KMS-11 (cell line): ENCODE measurements at regions not wholly inside any gene's neighbourhood (a gene's known extent, or its start where the extent isn't known, plus 50 kb on each side); places are given as distances from the start of the nearest gene placed in this dataset.

Source experiments
- H2AFZ ChIP-seq: fragments of 200-600 bp; sonication (generic); 2 replicates; pipeline ENCODE4 v1.6.1; 2016; ENCODE audit warnings: antibody characterized with exemption, mixed run types, low read depth
- H3K27ac ChIP-seq: fragments of 200-600 bp; sonication (generic); 2 replicates; pipeline ENCODE4 v1.6.1; 2016; ENCODE audit warnings: mild to moderate bottlenecking, mixed run types
- H3K27me3 ChIP-seq: fragments of 200-600 bp; sonication (generic); 2 replicates; pipeline ENCODE4 v1.6.1; 2017; ENCODE audit warnings: mild to moderate bottlenecking, low read depth, mixed run types, moderate library complexity; ENCODE audit not compliant: insufficient read depth
- H3K36me3 ChIP-seq: fragments of 200-600 bp; sonication (generic); 2 replicates; pipeline ENCODE4 v1.6.1; 2017; ENCODE audit warnings: mild to moderate bottlenecking, mixed run types; ENCODE audit not compliant: insufficient read depth
- H3K4me1 ChIP-seq: fragments of 200-600 bp; sonication (generic); 2 replicates; pipeline ENCODE4 v1.6.1; 2016; ENCODE audit warnings: mild to moderate bottlenecking, low read depth, mixed run types; ENCODE audit not compliant: poor library complexity, severe bottlenecking
- H3K4me2 ChIP-seq: fragments of 200-600 bp; sonication (generic); 2 replicates; pipeline ENCODE4 v1.7.0; 2016; ENCODE audit warnings: mild to moderate bottlenecking, mixed run types
- H3K4me3 ChIP-seq: fragments of 200-600 bp; sonication (generic); IDR thresholded peaks from 2 replicates; pipeline ENCODE4 v1.6.1; 2017; ENCODE audit warnings: low read depth, low read length, mixed read lengths; ENCODE audit not compliant: insufficient read depth
- H3K79me2 ChIP-seq: fragments of 200-600 bp; sonication (generic); 2 replicates; pipeline ENCODE4 v1.6.1; 2016; ENCODE audit warnings: low read depth, mixed run types; ENCODE audit not compliant: insufficient read depth
- H3K9ac ChIP-seq: fragments of 200-600 bp; sonication (generic); 2 replicates; pipeline ENCODE4 v1.6.1; 2016; ENCODE audit warnings: mild to moderate bottlenecking, mixed run types
- H4K20me1 ChIP-seq: fragments of 200-600 bp; sonication (generic); 2 replicates; pipeline ENCODE4 v1.6.1; 2016; ENCODE audit warnings: mild to moderate bottlenecking, mixed run types; ENCODE audit not compliant: insufficient read depth
- CTCF ChIP-seq: fragments of 200-600 bp; sonication (generic); conservative IDR thresholded peaks from 2 replicates; pipeline ENCODE4 v1.6.1; 2017; ENCODE audit warnings: low read depth, mild to moderate bottlenecking, antibody characterized with exemption, low read length, moderate library complexity, mixed read lengths

- Histone ChIP-seq H3K79me2 (no peaks in the 10 kb centered on the region), H3K9ac (no peak overlapping the region), H3K27ac (no peak overlapping the region), H3K4me1 (no peaks in the 10 kb centered on the region), H3K4me3 (no peak overlapping the region), H3K36me3 (no peaks in the 10 kb centered on the region), H2AFZ (no peak overlapping the region), H4K20me1 (no peaks in the 10 kb centered on the region), H3K4me2 (no peak overlapping the region), H3K27me3 (no peaks in the 10 kb centered on the region)
- no peak for TF ChIP-seq CTCF
Observed at GRCh38 chr6:16873698-16874097, 112.4 kb upstream of the ATXN1 start.

- no peaks in the 10 kb centered on the region for H3K4me1 ChIP-seq
- no peak overlapping the region for H3K9ac ChIP-seq
- H3K4me3 ChIP-seq: no peak overlapping the region
- H3K27ac ChIP-seq: no peak overlapping the region
- H3K4me2 ChIP-seq: no peak overlapping the region
- H3K36me3 ChIP-seq: no peaks in the 10 kb centered on the region
- H2AFZ ChIP-seq: no peak overlapping the region
- H3K79me2 ChIP-seq: no peaks in the 10 kb centered on the region
- H4K20me1 ChIP-seq: no peaks in the 10 kb centered on the region
- H3K27me3 ChIP-seq: no peaks in the 10 kb centered on the region
- no peak for TF ChIP-seq CTCF
Observed at GRCh38 chr6:16872543-16873235, 111.4 kb upstream of the ATXN1 start.

GRCh38 chr6:16871047-16871446 is 109.8 kb upstream of the ATXN1 start:
- Histone ChIP-seq H3K4me3 (no peak overlapping the region), H2AFZ (no peak overlapping the region), H3K4me1 (no peaks in the 10 kb centered on the region), H3K4me2 (no peak overlapping the region), H3K27ac (no peak overlapping the region), H3K9ac (no peak overlapping the region), H3K36me3 (no peaks in the 10 kb centered on the region), H3K27me3 (no peaks in the 10 kb centered on the region), H3K79me2 (no peaks in the 10 kb centered on the region), H4K20me1 (no peaks in the 10 kb centered on the region)
- TF ChIP-seq CTCF: no peak

GRCh38 chr6:16868968-16869367 is 107.7 kb upstream of the ATXN1 start:
- H2AFZ ChIP-seq: no peak overlapping the region
- no peak for TF ChIP-seq CTCF
- no peaks in the 10 kb centered on the region for H3K4me1 ChIP-seq
- no peak overlapping the region for H3K4me3 ChIP-seq
- no peaks in the 10 kb centered on the region for H3K79me2 ChIP-seq
- H3K27ac ChIP-seq: no peak overlapping the region
- H3K9ac ChIP-seq: no peak overlapping the region
- no peaks in the 10 kb centered on the region for H3K36me3 ChIP-seq
- H4K20me1 ChIP-seq: no peaks in the 10 kb centered on the region
- no peak overlapping the region for H3K4me2 ChIP-seq
- no peaks in the 10 kb centered on the region for H3K27me3 ChIP-seq
